Keratinocyte (primary cell): ENCODE measurements at regions not wholly inside any gene's neighbourhood (a gene's known extent, or its start where the extent isn't known, plus 50 kb on each side); places are given as distances from the start of the nearest gene placed in this dataset.

Experiments
- EZH2 ChIP-seq: IDR thresholded peaks from one replicate; pipeline ENCODE4 v1.6.1; 2012; ENCODE audit warnings: inconsistent platforms, mild to moderate bottlenecking, low read length, moderate library complexity
- TF ChIP-seq, protein P1 (sequence below), 3 experiments: IDR thresholded peaks in 1 of 3; conservative IDR thresholded peaks in 1 of 3; optimal IDR thresholded peaks in 1 of 3; 2 replicates in 2 of 3; 3 replicates in 1 of 3; pipeline versions ENCODE3 to v1.5.1; 2011; ENCODE audit warnings: low read length in 3 of 3, mild to moderate bottlenecking in 3 of 3, moderate library complexity in 2 of 3, control low read depth in 1 of 3, inconsistent platforms in 1 of 3; ENCODE audit not compliant: insufficient read depth in 2 of 3; ENCODE audit errors: extremely low read depth in 1 of 3

DNA sequence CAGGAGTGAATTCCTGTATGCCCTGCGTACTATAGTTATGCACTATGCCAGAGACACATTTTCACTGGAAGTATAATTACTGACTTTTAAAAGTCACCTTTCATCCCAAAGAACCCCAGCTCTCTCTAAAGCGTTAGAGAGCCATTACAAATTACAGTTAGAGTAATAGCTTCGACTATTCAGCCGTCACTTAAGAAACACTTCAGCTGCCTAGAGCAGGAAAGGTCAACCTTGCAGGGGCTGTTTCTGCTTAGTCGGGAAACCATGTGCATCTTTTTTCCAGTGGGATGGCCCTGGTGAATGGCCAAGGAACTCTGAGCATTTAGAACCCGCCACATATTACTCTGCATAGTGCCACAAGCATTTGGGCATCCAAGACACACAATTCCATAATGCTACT lies 235.9 kb downstream of the ARRDC4 start:
- TF ChIP-seq, protein P1, sequence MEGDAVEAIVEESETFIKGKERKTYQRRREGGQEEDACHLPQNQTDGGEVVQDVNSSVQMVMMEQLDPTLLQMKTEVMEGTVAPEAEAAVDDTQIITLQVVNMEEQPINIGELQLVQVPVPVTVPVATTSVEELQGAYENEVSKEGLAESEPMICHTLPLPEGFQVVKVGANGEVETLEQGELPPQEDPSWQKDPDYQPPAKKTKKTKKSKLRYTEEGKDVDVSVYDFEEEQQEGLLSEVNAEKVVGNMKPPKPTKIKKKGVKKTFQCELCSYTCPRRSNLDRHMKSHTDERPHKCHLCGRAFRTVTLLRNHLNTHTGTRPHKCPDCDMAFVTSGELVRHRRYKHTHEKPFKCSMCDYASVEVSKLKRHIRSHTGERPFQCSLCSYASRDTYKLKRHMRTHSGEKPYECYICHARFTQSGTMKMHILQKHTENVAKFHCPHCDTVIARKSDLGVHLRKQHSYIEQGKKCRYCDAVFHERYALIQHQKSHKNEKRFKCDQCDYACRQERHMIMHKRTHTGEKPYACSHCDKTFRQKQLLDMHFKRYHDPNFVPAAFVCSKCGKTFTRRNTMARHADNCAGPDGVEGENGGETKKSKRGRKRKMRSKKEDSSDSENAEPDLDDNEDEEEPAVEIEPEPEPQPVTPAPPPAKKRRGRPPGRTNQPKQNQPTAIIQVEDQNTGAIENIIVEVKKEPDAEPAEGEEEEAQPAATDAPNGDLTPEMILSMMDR (optimal IDR thresholded peaks at IDR 0.05 in 1 of 3, IDR thresholded peaks at IDR 0.05 in 1 of 3, conservative IDR thresholded peaks at IDR 0.05 in 1 of 3; ENCODE audit: extremely low read depth in 1 of 3, insufficient read depth in 2 of 3, low read length in 3 of 3) = no peak
- no peak for TF ChIP-seq EZH2
